B cell (primary cell): ENCODE measurements at regions not wholly inside any gene's neighbourhood (a gene's known extent, or its start where the extent isn't known, plus 50 kb on each side); places are given as distances from the start of the nearest gene placed in this dataset.

Source experiments
- ATAC-seq: fragments of 200-7000 bp; cut with Tn5 transposase; one replicate; pipeline ENCODE4 v1.10.0; 2021; ENCODE audit warnings: low read depth, mild to moderate bottlenecking, moderate number of reproducible peaks, moderate library complexity
- CTCF ChIA-PET: fragments of 350-600 bp; sonication (Branson Sonifier 250); formaldehyde crosslinking; loops from one replicate; lab custom pipeline; 2021; ENCODE audit warnings: antibody characterized with exemption, inconsistent platforms; lab: Charles Lee
- POLR2A ChIA-PET: fragments of 350-600 bp; sonication (Branson Sonifier 250); formaldehyde crosslinking; loops from one replicate; lab custom pipeline; 2021; ENCODE audit warnings: antibody characterized with exemption; lab: Charles Lee
- DNase-seq: peaks from one replicate; pipeline ENCODE4 v3.0.0; 2013
- H2AFZ ChIP-seq: 2 replicates; pipeline ENCODE4 v1.6.1; 2012; ENCODE audit warnings: mild to moderate bottlenecking, low read depth, low read length; ENCODE audit not compliant: insufficient read depth, poor library complexity, severe bottlenecking
- H3K27ac ChIP-seq, 2 donors: 1 replicate in 1 of 2; 2 replicates in 1 of 2; pipeline ENCODE4 v1.5.1; 2012 to 2013; ENCODE audit warnings: low read length in 2 of 2, mild to moderate bottlenecking in 2 of 2, moderate library complexity in 1 of 2
- H3K27me3 ChIP-seq, 4 experiments: fragments of 200-600 bp in 1 of 4; sonication (generic) in 1 of 4; replicated peaks in 1 of 4; 1 replicate in 2 of 4; 2 replicates in 2 of 4; pipeline versions ENCODE4 v1.6.1 to v1.7.0; 2013 to 2016; ENCODE audit warnings: low read length in 3 of 4, mild to moderate bottlenecking in 2 of 4, mixed read lengths in 1 of 4, moderate library complexity in 1 of 4; ENCODE audit not compliant: insufficient read depth in 4 of 4, control insufficient read depth in 3 of 4; ENCODE audit errors: control extremely low read depth in 1 of 4
- H3K36me3 ChIP-seq, 2 experiments: replicated peaks in 1 of 2; 1 replicate in 1 of 2; 2 replicates in 1 of 2; pipeline versions ENCODE4 v1.6.1 to v1.7.1; 2013; ENCODE audit warnings: low read length in 1 of 2; ENCODE audit not compliant: insufficient read depth in 2 of 2, control insufficient read depth in 1 of 2; ENCODE audit errors: control extremely low read depth in 1 of 2, extremely low read depth in 1 of 2
- H3K4me1 ChIP-seq, 2 donors: fragments of 200-600 bp in 1 of 2; sonication (generic) in 1 of 2; 1 replicate in 1 of 2; 2 replicates in 1 of 2; pipeline versions ENCODE4 v1.5.1 to v1.6.1; 2013 to 2017; ENCODE audit warnings: low read length in 2 of 2; ENCODE audit not compliant: control insufficient read depth in 2 of 2, insufficient read depth in 2 of 2
- H3K4me2 ChIP-seq: replicated peaks from 2 replicates; pipeline ENCODE3; 2012; ENCODE audit warnings: mild to moderate bottlenecking, low read depth, low read length; ENCODE audit not compliant: poor library complexity, severe bottlenecking
- H3K4me3 ChIP-seq, 5 experiments: fragments of 200-600 bp in 1 of 5; sonication (generic) in 1 of 5; 1 replicate in 3 of 5; 2 replicates in 2 of 5; pipeline versions ENCODE4 v1.5.1 to v1.7.0; 2011 to 2016; ENCODE audit warnings: low read length in 4 of 5, mild to moderate bottlenecking in 4 of 5, low read depth in 2 of 5, control low read depth in 1 of 5, moderate library complexity in 1 of 5; ENCODE audit not compliant: insufficient read depth in 1 of 5; ENCODE audit errors: control extremely low read depth in 1 of 5, extremely low read depth in 1 of 5
- H3K79me2 ChIP-seq: fragments of 200-600 bp; sonication (generic); one replicate; pipeline ENCODE4 v1.6.0; 2016; ENCODE audit warnings: low read length; ENCODE audit not compliant: control insufficient read depth, insufficient read depth
- H3K9ac ChIP-seq: fragments of 200-600 bp; sonication (generic); 2 replicates; pipeline ENCODE4 v1.6.1; 2017; ENCODE audit warnings: mild to moderate bottlenecking, low read length, moderate library complexity
- H3K9me3 ChIP-seq, 3 donors: one replicate each; pipeline versions ENCODE4 v1.6.1 to v1.7.1; 2013; ENCODE audit warnings: low read length in 2 of 3; ENCODE audit not compliant: control insufficient read depth in 2 of 3, insufficient read depth in 1 of 3; ENCODE audit errors: control extremely low read depth in 1 of 3
- H4K20me1 ChIP-seq: 2 replicates; pipeline ENCODE4 v1.6.0; 2012; ENCODE audit warnings: mild to moderate bottlenecking, low read length; ENCODE audit not compliant: insufficient read depth, control insufficient read depth, poor library complexity, severe bottlenecking
- H3K27ac Mint-ChIP-seq: one replicate; pipeline ENCODE4 v1.8.0; 2021; ENCODE audit warnings: mixed read lengths
- H3K27me3 Mint-ChIP-seq: one replicate; pipeline ENCODE4 v1.8.0; 2021; ENCODE audit warnings: mixed read lengths
- H3K4me1 Mint-ChIP-seq: one replicate; pipeline ENCODE4 v1.8.0; 2021; ENCODE audit warnings: mixed read lengths
- H3K4me3 Mint-ChIP-seq: one replicate; pipeline ENCODE4 v1.8.0; 2021; ENCODE audit warnings: mixed read lengths
- H3K9me3 Mint-ChIP-seq: one replicate; pipeline ENCODE4 v1.8.0; 2022; ENCODE audit warnings: mixed read lengths; ENCODE audit not compliant: insufficient read depth
- EZH2 ChIP-seq: IDR thresholded peaks from 2 replicates; pipeline ENCODE4 v1.6.1; 2012; ENCODE audit warnings: borderline replicate concordance, low read depth, mild to moderate bottlenecking, moderate library complexity, low read length; ENCODE audit not compliant: insufficient read depth, poor library complexity, severe bottlenecking
- WGBS: methylation state at CpG from one replicate; pipeline ENCODE4 v1.1.5; 2013; ENCODE audit warnings: missing lambda C conversion rate; ENCODE audit not compliant: insufficient coverage; 5-methylcytosine and 5-hydroxymethylcytosine counted together
- intact Hi-C: fragments of 100-400 bp; cut with micrococcal nuclease; formaldehyde crosslinking; loops from one replicate; pipeline ENCODE4 v1.10.0; 2022
- TF ChIP-seq, protein P1 (sequence below): fragments of 200-600 bp; IDR thresholded peaks from one replicate; pipeline ENCODE4 v1.8.0; 2022; ENCODE audit warnings: antibody characterized with exemption, mild to moderate bottlenecking

DNA sequence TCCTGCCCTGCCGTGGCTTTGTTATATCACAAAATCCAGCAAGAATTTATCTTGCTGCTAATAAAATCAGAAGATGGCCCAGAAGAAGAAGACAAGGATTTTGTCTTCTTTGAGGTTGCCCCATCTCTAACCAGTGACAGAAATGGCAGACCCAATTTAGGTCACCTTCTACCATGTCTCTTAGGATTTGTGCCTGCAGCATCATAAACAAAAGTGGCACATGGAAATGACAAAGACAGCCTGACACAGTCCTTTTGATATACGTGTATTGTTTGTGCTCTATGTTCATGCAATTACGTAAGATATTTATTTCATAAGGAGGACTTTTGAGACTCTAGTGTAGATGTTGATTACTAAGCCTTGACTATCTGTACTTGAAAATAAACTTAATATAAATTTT, 135.9 kb upstream of the TMTC4 start:
- no peak for DNase-seq
- Histone ChIP-seq H3K79me2 (no peaks in the 10 kb centered on the region), H2AFZ (no peak overlapping the region), H3K9ac (no peak overlapping the region), H3K4me2 (no peak overlapping the region), H4K20me1 (no peaks in the 10 kb centered on the region), H3K9me3 (no peaks in the 10 kb centered on the region), H3K36me3 (no peaks in the 10 kb centered on the region), H3K4me3 (no peak overlapping the region), H3K27me3 (no peaks in the 10 kb centered on the region), H3K4me1 (no peaks in the 10 kb centered on the region), H3K27ac (no peak overlapping the region)
- no peaks in the 10 kb centered on the region for H3K9me3 Mint-ChIP-seq
- no peak overlapping the region for H3K4me3 Mint-ChIP-seq
- no peaks in the 10 kb centered on the region for H3K4me1 Mint-ChIP-seq
- CTCF ChIA-PET: no interaction called here
- ATAC-seq: no peak
- peaks cover 8% of the 10 kb centered on the region for H3K27me3 Mint-ChIP-seq
- no peak for TF ChIP-seq EZH2
- TF ChIP-seq, protein P1, sequence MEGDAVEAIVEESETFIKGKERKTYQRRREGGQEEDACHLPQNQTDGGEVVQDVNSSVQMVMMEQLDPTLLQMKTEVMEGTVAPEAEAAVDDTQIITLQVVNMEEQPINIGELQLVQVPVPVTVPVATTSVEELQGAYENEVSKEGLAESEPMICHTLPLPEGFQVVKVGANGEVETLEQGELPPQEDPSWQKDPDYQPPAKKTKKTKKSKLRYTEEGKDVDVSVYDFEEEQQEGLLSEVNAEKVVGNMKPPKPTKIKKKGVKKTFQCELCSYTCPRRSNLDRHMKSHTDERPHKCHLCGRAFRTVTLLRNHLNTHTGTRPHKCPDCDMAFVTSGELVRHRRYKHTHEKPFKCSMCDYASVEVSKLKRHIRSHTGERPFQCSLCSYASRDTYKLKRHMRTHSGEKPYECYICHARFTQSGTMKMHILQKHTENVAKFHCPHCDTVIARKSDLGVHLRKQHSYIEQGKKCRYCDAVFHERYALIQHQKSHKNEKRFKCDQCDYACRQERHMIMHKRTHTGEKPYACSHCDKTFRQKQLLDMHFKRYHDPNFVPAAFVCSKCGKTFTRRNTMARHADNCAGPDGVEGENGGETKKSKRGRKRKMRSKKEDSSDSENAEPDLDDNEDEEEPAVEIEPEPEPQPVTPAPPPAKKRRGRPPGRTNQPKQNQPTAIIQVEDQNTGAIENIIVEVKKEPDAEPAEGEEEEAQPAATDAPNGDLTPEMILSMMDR: no peak
- intact Hi-C loops: no loop called here
- POLR2A ChIA-PET: no interaction called here
- WGBS: 100% methylated on average over 1 of the region's 3 CpGs
- H3K27ac Mint-ChIP-seq: no peak overlapping the region

DNA sequence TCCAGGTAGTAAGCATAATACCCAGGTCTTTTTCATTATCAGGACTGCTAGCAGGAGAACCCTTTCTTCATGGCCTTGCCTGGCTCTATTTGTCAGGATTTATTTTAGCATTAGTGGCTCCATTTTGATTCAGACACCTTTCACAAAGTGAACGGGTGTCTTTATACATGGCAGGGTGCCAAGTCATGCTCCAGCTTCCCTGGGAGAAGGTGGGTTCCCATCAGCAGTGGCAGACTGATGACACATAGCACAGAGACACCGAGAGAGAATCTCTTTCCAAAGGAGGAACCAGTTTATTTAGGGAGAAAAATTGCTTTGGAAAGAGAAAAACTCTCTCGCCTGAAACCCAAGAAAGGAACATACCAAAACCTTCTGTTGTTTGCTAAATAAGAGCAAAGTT, 135.3 kb upstream of the TMTC4 start:
- no peaks in the 10 kb centered on the region for H3K4me1 Mint-ChIP-seq
- ChIA-PET CTCF (no interaction called here), POLR2A (no interaction called here)
- no peaks in the 10 kb centered on the region for H3K9me3 Mint-ChIP-seq
- Histone ChIP-seq H3K4me1 (no peaks in the 10 kb centered on the region), H3K27ac (no peak overlapping the region), H3K9me3 (no peaks in the 10 kb centered on the region), H3K79me2 (no peaks in the 10 kb centered on the region), H4K20me1 (no peaks in the 10 kb centered on the region), H3K4me3 (no peak overlapping the region), H3K27me3 (no peaks in the 10 kb centered on the region), H3K9ac (no peak overlapping the region), H2AFZ (no peak overlapping the region), H3K36me3 (no peaks in the 10 kb centered on the region), H3K4me2 (no peak overlapping the region)
- H3K27me3 Mint-ChIP-seq: peaks cover 8% of the 10 kb centered on the region
- H3K27ac Mint-ChIP-seq: no peak overlapping the region
- TF ChIP-seq, protein P1: no peak
- TF ChIP-seq EZH2: no peak
- intact Hi-C loops: no loop called here
- ATAC-seq (no peak), DNase-seq (no peak)
- no peak overlapping the region for H3K4me3 Mint-ChIP-seq
- 36% methylated on average over 2 of the region's 3 CpGs for WGBS
